ENCODE measurements at regions not wholly inside any gene's neighbourhood (a gene's known extent, or its start where the extent isn't known, plus 50 kb on each side); places are given as distances from the start of the nearest gene placed in this dataset.

GRCh38 chr12:114192549-114192948 lies 213.4 kb downstream of the TBX5 start:
- TF ChIP-seq, protein P1, sequence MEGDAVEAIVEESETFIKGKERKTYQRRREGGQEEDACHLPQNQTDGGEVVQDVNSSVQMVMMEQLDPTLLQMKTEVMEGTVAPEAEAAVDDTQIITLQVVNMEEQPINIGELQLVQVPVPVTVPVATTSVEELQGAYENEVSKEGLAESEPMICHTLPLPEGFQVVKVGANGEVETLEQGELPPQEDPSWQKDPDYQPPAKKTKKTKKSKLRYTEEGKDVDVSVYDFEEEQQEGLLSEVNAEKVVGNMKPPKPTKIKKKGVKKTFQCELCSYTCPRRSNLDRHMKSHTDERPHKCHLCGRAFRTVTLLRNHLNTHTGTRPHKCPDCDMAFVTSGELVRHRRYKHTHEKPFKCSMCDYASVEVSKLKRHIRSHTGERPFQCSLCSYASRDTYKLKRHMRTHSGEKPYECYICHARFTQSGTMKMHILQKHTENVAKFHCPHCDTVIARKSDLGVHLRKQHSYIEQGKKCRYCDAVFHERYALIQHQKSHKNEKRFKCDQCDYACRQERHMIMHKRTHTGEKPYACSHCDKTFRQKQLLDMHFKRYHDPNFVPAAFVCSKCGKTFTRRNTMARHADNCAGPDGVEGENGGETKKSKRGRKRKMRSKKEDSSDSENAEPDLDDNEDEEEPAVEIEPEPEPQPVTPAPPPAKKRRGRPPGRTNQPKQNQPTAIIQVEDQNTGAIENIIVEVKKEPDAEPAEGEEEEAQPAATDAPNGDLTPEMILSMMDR (IDR thresholded peaks at IDR 0.05), result no peak

- TF ChIP-seq, protein P1 (IDR thresholded peaks at IDR 0.05), result no peak
Observed at GRCh38 chr12:114192013-114192412, 213.9 kb downstream of the TBX5 start.

- TF ChIP-seq, protein P1 (IDR thresholded peaks at IDR 0.05), result no peak
Observed at GRCh38 chr12:114191581-114191980, 214.4 kb downstream of the TBX5 start.

DNA sequence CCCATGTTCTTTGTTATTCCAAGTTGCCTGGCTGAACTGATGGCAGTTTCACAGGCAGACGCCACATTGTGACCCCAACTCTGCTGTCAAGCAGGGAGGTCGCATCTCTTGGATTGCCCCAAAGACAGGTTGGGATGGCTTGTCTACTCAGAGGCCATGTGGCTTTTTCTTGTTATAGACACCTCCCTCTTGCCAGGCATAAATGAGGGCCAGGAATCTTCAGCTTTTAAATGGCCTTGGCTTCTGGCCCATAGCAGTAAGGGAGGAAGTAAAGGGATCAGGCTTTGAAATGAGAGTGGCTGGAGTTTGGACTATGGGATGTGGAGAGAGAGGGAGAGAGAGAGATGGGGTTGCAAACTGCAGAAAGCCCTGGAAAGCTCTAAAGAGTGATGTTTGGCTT lies 215.0 kb downstream of the TBX5 start:
- TF ChIP-seq, protein P1 (IDR thresholded peaks at IDR 0.05), result no peak

DNA sequence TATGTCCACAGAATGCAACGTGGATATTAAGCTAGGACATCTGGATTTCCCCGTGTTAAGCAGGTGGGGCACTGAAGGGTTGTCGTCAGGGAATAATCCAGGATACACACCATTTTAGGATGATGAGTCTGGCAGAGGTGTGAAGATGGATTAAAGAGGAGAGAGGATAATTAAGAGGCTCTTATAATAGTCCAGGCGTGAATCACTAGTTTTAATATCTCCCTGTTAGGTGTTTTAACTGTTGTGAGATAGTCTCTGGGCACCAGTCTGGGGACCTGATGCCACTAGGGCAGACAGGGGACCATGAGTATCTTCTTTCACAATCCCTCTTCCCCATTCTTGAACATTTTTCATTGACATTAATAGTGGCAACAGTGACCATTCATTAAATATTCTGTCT lies 216.7 kb downstream of the TBX5 start:
- TF ChIP-seq, protein P1 (IDR thresholded peaks at IDR 0.05), result no peak

- TF ChIP-seq, protein P1 (IDR thresholded peaks at IDR 0.05), result no peak
Observed at GRCh38 chr12:114186241-114187002, 219.5 kb downstream of the TBX5 start.

GRCh38 chr12:114185036-114185435 lies 218.9 kb upstream of the RBM19 start:
- TF ChIP-seq, protein P1 (IDR thresholded peaks at IDR 0.05), result no peak

GRCh38 chr12:114174326-114174725 lies 208.2 kb upstream of the RBM19 start:
- TF ChIP-seq, protein P1 (IDR thresholded peaks at IDR 0.05), result no peak

Data from LNCAP (cell line).